CD14-positive monocyte (primary cell): ENCODE measurements at regions not wholly inside any gene's neighbourhood (a gene's known extent, or its start where the extent isn't known, plus 50 kb on each side); places are given as distances from the start of the nearest gene placed in this dataset.

Source experiments
- DNase-seq, 3 donors: peaks; one replicate each; pipeline ENCODE4 v3.0.0-alpha.2; 2011 to 2022
- H2AFZ ChIP-seq: 2 replicates; pipeline ENCODE4 v1.6.0; 2012; ENCODE audit warnings: mild to moderate bottlenecking, low read depth, low read length, inconsistent platforms; ENCODE audit not compliant: insufficient read depth, poor library complexity, severe bottlenecking
- H3K27ac ChIP-seq, 2 donors: 1 replicate in 1 of 2; 2 replicates in 1 of 2; pipeline ENCODE4 v1.5.1; 2012 to 2013; ENCODE audit warnings: low read length in 2 of 2, control low read depth in 1 of 2, inconsistent platforms in 1 of 2, low read depth in 1 of 2, mild to moderate bottlenecking in 1 of 2
- H3K27me3 ChIP-seq, 2 donors: one replicate each; pipeline versions ENCODE4 v1.6.0 to v1.6.1; 2011 to 2013; ENCODE audit warnings: low read length in 2 of 2; ENCODE audit not compliant: control insufficient read depth in 2 of 2, insufficient read depth in 2 of 2
- H3K36me3 ChIP-seq, 2 donors: replicated peaks in 1 of 2; 1 replicate in 1 of 2; 2 replicates in 1 of 2; pipeline versions ENCODE4 v1.5.1 to v1.6.1; 2012 to 2013; ENCODE audit warnings: low read length in 2 of 2, control low read depth in 1 of 2, inconsistent platforms in 1 of 2, mild to moderate bottlenecking in 1 of 2; ENCODE audit not compliant: insufficient read depth in 2 of 2, control insufficient read depth in 1 of 2
- H3K4me1 ChIP-seq, 2 donors: 1 replicate in 1 of 2; 2 replicates in 1 of 2; pipeline versions ENCODE4 v1.5.1 to v1.6.1; 2012 to 2013; ENCODE audit warnings: low read length in 2 of 2, control low read depth in 1 of 2, inconsistent platforms in 1 of 2, mild to moderate bottlenecking in 1 of 2, moderate library complexity in 1 of 2; ENCODE audit not compliant: insufficient read depth in 2 of 2, control insufficient read depth in 1 of 2
- H3K4me2 ChIP-seq: replicated peaks from 2 replicates; pipeline ENCODE3; 2012; ENCODE audit warnings: low read length, moderate library complexity, mild to moderate bottlenecking; ENCODE audit not compliant: poor library complexity, severe bottlenecking; ENCODE audit errors: extremely low read depth
- H3K4me3 ChIP-seq, 3 experiments: fragments of 200-600 bp in 1 of 3; sonication (generic) in 1 of 3; replicated peaks in 1 of 3; 1 replicate in 2 of 3; 2 replicates in 1 of 3; pipeline ENCODE4 v1.5.1; 2011 to 2013; ENCODE audit warnings: low read length in 3 of 3, mild to moderate bottlenecking in 3 of 3, control low read depth in 2 of 3, low read depth in 2 of 3, inconsistent platforms in 1 of 3, moderate library complexity in 1 of 3
- H3K79me2 ChIP-seq: 2 replicates; pipeline ENCODE4 v1.6.0; 2012; ENCODE audit warnings: mild to moderate bottlenecking, control low read depth, inconsistent platforms, low read length, moderate library complexity; ENCODE audit not compliant: insufficient read depth
- H3K9ac ChIP-seq: 2 replicates; pipeline ENCODE4 v1.6.0; 2017; ENCODE audit warnings: low read length, mild to moderate bottlenecking; ENCODE audit not compliant: insufficient read depth, poor library complexity, severe bottlenecking
- H3K9me3 ChIP-seq, 2 donors: replicated peaks in 1 of 2; 1 replicate in 1 of 2; 2 replicates in 1 of 2; pipeline versions ENCODE4 v1.5.1 to v1.6.1; 2012 to 2013; ENCODE audit warnings: low read length in 2 of 2, control low read depth in 1 of 2; ENCODE audit not compliant: control insufficient read depth in 1 of 2, insufficient read depth in 1 of 2
- H4K20me1 ChIP-seq: 2 replicates; pipeline ENCODE4 v1.6.0; 2012; ENCODE audit warnings: mild to moderate bottlenecking, low read length, control low read depth, moderate library complexity; ENCODE audit not compliant: insufficient read depth
- H3K27ac Mint-ChIP-seq, 7 donors: one replicate each; pipeline ENCODE4 v1.8.0; 2020; ENCODE audit warnings: mild to moderate bottlenecking in 7 of 7, mixed read lengths in 7 of 7, moderate library complexity in 6 of 7, inconsistent platforms in 2 of 7
- H3K27me3 Mint-ChIP-seq, 3 donors: one replicate each; pipeline ENCODE4 v1.8.0; 2021 to 2022; ENCODE audit warnings: low read depth in 3 of 3, mild to moderate bottlenecking in 3 of 3, mixed read lengths in 3 of 3, moderate library complexity in 3 of 3, inconsistent platforms in 1 of 3
- H3K36me3 Mint-ChIP-seq, 2 donors: one replicate each; pipeline ENCODE4 v1.8.0; 2020; ENCODE audit warnings: mixed read lengths in 2 of 2, inconsistent platforms in 1 of 2, mild to moderate bottlenecking in 1 of 2
- H3K4me1 Mint-ChIP-seq: one replicate; pipeline ENCODE4 v1.8.0; 2020; ENCODE audit warnings: mild to moderate bottlenecking, mixed read lengths
- H3K4me3 Mint-ChIP-seq, 2 donors: one replicate each; pipeline ENCODE4 v1.8.0; 2020; ENCODE audit warnings: mild to moderate bottlenecking in 2 of 2, mixed read lengths in 2 of 2, moderate library complexity in 1 of 2
- H3K9me3 Mint-ChIP-seq, 7 donors: one replicate each; pipeline ENCODE4 v1.8.0; 2020 to 2022; ENCODE audit warnings: mixed read lengths in 7 of 7, mild to moderate bottlenecking in 6 of 7, moderate library complexity in 6 of 7, inconsistent platforms in 2 of 7
- WGBS: methylation state at CpG from one replicate; pipeline ENCODE4 v1.1.5; 2013; ENCODE audit warnings: missing lambda C conversion rate; ENCODE audit not compliant: insufficient coverage; 5-methylcytosine and 5-hydroxymethylcytosine counted together
- intact Hi-C, 2 donors: fragments of 100-400 bp; cut with micrococcal nuclease; formaldehyde crosslinking; loops; one replicate each; pipeline versions ENCODE4 v1.15.0 to v1.15.1; 2023
- TF ChIP-seq, protein P1 (sequence below): fragments of 200-600 bp; IDR thresholded peaks from one replicate; pipeline ENCODE4 v1.8.0; 2022; ENCODE audit warnings: antibody characterized with exemption, mild to moderate bottlenecking

DNA sequence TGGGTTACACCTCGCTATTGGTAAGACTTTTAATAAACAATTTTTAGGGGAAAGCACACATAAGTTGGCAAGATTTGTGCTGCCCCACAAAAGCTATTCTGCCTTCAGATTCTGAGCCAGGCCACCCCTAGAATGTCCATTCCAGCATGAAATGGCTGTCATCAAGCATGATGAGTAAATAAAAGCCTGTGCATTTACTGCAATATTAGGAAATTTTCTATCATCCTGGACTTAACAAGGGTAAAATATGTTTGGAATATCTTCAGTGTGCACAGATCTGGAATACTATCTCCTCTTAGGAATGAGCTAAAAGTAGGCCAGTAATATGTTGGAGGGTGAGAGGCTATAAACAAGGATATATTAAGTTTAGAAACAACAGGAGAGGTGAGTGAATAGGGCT lies 510.9 kb downstream of the ANKRD50 start:
- Mint-ChIP-seq H3K9me3 (peaks cover 0 to 4% (median under 1%) of the 10 kb centered on the region in 7 donors), H3K4me3 (no peak overlapping the region), H3K4me1 (no peaks in the 10 kb centered on the region), H3K27me3 (no peaks in the 10 kb centered on the region), H3K27ac (no peak overlapping the region), H3K36me3 (no peaks in the 10 kb centered on the region)
- Histone ChIP-seq H3K79me2 (no peaks in the 10 kb centered on the region), H3K9ac (no peak overlapping the region), H4K20me1 (no peaks in the 10 kb centered on the region), H3K9me3 (peaks cover 0 to 4% of the 10 kb centered on the region in 2 donors), H3K36me3 (no peaks in the 10 kb centered on the region), H3K4me1 (no peaks in the 10 kb centered on the region), H3K4me2 (no peak overlapping the region), H3K27ac (no peak overlapping the region), H3K4me3 (no peak overlapping the region), H3K27me3 (no peaks in the 10 kb centered on the region), H2AFZ (no peak overlapping the region)
- no CpG with 5 or more reads among the region's 1 CpG for WGBS
- intact Hi-C loops: no loop called here
- DNase-seq: no peak
- TF ChIP-seq, protein P1, sequence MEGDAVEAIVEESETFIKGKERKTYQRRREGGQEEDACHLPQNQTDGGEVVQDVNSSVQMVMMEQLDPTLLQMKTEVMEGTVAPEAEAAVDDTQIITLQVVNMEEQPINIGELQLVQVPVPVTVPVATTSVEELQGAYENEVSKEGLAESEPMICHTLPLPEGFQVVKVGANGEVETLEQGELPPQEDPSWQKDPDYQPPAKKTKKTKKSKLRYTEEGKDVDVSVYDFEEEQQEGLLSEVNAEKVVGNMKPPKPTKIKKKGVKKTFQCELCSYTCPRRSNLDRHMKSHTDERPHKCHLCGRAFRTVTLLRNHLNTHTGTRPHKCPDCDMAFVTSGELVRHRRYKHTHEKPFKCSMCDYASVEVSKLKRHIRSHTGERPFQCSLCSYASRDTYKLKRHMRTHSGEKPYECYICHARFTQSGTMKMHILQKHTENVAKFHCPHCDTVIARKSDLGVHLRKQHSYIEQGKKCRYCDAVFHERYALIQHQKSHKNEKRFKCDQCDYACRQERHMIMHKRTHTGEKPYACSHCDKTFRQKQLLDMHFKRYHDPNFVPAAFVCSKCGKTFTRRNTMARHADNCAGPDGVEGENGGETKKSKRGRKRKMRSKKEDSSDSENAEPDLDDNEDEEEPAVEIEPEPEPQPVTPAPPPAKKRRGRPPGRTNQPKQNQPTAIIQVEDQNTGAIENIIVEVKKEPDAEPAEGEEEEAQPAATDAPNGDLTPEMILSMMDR: no peak

DNA sequence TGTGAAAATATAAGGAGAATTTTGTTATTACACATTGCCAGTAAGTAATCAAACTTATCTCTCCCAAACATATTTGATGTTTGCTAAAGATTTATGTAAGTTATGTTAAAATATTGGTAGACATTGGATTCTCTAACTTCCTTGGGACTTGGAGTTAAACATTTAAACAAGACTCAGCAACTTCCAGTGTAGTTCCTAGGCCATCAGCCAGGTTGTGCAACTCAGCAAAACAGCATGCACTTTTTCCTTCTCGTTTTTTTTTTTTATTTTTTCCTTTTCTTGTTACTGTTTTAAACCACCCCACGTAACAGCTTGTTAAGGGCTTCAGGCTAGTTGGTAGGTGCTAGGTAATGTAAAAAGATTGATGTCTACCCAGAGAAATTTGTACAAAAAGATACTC lies 510.4 kb downstream of the ANKRD50 start:
- no peak overlapping the region for H3K27ac Mint-ChIP-seq
- peaks cover 0 to 4% of the 10 kb centered on the region in 2 donors for H3K9me3 ChIP-seq
- peaks cover 0 to 4% (median 0%) of the 10 kb centered on the region in 7 donors for H3K9me3 Mint-ChIP-seq
- intact Hi-C loops: no loop called here
- H3K36me3 Mint-ChIP-seq: no peaks in the 10 kb centered on the region
- H3K4me1 Mint-ChIP-seq: no peaks in the 10 kb centered on the region
- no peak overlapping the region for H3K27ac ChIP-seq
- no peaks in the 10 kb centered on the region for H3K79me2 ChIP-seq
- H3K4me1 ChIP-seq: no peaks in the 10 kb centered on the region
- TF ChIP-seq, protein P1: no peak
- no peak overlapping the region for H3K4me3 ChIP-seq
- H3K4me2 ChIP-seq: no peak overlapping the region
- no peaks in the 10 kb centered on the region for H4K20me1 ChIP-seq
- no peaks in the 10 kb centered on the region for H3K27me3 Mint-ChIP-seq
- no peak overlapping the region for H2AFZ ChIP-seq
- WGBS: no CpG with 5 or more reads among the region's 2 CpGs
- no peaks in the 10 kb centered on the region for H3K36me3 ChIP-seq
- H3K4me3 Mint-ChIP-seq: no peak overlapping the region
- H3K27me3 ChIP-seq: no peaks in the 10 kb centered on the region
- H3K9ac ChIP-seq: no peak overlapping the region
- DNase-seq: no peak
